ENCODE measurements at regions not wholly inside any gene's neighbourhood (a gene's known extent, or its start where the extent isn't known, plus 50 kb on each side); places are given as distances from the start of the nearest gene placed in this dataset.

DNA sequence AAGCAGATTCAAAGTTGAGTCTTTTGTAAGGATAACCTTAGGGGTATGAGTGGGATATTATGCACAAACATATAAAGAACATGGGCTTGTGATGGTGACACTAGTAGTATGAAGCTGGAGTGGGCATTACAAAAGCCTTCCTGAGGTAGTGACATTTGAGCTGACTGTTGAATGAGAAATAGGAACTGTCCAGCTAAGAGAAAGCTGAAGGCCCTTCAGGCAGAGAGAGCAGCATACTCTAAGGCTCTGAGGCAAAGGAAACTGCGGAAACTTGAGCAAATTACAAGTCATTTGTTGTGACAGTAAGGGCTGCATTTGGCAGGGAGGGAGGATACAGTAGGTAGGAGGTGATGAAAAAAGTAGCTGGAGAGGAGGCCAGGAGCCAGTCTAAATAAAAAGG is 190.7 kb upstream of the CD96 start:
- TF ChIP-seq, protein P1, sequence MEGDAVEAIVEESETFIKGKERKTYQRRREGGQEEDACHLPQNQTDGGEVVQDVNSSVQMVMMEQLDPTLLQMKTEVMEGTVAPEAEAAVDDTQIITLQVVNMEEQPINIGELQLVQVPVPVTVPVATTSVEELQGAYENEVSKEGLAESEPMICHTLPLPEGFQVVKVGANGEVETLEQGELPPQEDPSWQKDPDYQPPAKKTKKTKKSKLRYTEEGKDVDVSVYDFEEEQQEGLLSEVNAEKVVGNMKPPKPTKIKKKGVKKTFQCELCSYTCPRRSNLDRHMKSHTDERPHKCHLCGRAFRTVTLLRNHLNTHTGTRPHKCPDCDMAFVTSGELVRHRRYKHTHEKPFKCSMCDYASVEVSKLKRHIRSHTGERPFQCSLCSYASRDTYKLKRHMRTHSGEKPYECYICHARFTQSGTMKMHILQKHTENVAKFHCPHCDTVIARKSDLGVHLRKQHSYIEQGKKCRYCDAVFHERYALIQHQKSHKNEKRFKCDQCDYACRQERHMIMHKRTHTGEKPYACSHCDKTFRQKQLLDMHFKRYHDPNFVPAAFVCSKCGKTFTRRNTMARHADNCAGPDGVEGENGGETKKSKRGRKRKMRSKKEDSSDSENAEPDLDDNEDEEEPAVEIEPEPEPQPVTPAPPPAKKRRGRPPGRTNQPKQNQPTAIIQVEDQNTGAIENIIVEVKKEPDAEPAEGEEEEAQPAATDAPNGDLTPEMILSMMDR (IDR thresholded peaks at IDR 0.05), result no peak
- TF ChIP-seq POLR2A (IDR thresholded peaks at IDR 0.05), result no peak

Measured in body of pancreas (tissue), 4 donors.